ENCODE measurements at regions not wholly inside any gene's neighbourhood (a gene's known extent, or its start where the extent isn't known, plus 50 kb on each side); places are given as distances from the start of the nearest gene placed in this dataset.

DNA sequence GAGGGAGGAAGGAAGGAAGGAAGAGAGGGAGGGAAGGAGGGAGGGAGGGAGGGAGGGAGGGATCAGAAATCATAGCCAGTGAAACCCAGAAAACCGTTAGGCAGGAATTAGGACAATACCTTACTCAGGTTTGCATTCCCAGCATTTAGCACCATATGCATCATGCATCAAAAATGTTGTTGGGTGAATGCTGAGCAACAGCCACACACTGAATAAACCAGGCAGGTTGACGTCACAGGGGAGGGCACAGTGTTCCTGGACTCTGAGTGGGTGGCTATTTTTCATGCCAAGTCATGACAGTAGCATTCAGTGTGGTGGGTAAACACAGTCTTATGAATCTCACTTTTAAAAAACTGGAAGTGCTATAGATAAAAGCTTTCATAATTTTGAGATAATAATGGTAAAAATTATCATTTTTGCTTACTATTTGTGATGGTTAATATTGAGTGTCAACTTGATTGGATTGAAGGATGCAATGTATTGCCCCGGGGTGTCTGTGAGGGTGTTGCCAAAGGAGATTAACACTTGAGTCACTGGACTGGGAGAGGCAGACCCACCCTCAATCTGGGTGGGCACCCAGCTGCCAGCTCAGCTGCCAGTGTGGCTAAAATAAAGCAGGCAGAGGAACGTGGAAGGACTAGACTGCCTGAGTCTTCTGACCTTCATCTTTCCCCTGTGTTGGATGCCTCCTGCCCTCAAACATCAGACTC, 199.1 kb upstream of the PRKCQ start:
- H3K79me2 ChIP-seq (ENCODE audit: low read depth): no peaks in the 10 kb centered on the region
- Mint-ChIP-seq H3K9me3 (peaks cover 3% of the 10 kb centered on the region), H3K36me3 (no peaks in the 10 kb centered on the region), H3K27me3 (ENCODE audit: insufficient read depth, low read depth) (peaks cover 3% of the 10 kb centered on the region), H3K27ac (no peak overlapping the region), H3K4me3 (no peak overlapping the region), H3K4me1 (peaks cover 3% of the 10 kb centered on the region)
- TF ChIP-seq, protein P1, sequence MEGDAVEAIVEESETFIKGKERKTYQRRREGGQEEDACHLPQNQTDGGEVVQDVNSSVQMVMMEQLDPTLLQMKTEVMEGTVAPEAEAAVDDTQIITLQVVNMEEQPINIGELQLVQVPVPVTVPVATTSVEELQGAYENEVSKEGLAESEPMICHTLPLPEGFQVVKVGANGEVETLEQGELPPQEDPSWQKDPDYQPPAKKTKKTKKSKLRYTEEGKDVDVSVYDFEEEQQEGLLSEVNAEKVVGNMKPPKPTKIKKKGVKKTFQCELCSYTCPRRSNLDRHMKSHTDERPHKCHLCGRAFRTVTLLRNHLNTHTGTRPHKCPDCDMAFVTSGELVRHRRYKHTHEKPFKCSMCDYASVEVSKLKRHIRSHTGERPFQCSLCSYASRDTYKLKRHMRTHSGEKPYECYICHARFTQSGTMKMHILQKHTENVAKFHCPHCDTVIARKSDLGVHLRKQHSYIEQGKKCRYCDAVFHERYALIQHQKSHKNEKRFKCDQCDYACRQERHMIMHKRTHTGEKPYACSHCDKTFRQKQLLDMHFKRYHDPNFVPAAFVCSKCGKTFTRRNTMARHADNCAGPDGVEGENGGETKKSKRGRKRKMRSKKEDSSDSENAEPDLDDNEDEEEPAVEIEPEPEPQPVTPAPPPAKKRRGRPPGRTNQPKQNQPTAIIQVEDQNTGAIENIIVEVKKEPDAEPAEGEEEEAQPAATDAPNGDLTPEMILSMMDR (IDR thresholded peaks at IDR 0.05): no peak
- no peak for TF ChIP-seq EZH2 (IDR thresholded peaks at IDR 0.05)
- TF ChIP-seq EZH2phosphoT487 (IDR thresholded peaks at IDR 0.05): no peak
- H3K9ac ChIP-seq: no peak overlapping the region
- no peaks in the 10 kb centered on the region for H4K20me1 ChIP-seq (ENCODE audit: low read depth)
- no peaks in the 10 kb centered on the region for H3K36me3 ChIP-seq
- no peaks in the 10 kb centered on the region for H3K27me3 ChIP-seq
- no peak overlapping the region for H2AFZ ChIP-seq (replicated peaks)
- H3K4me3 ChIP-seq: no peak overlapping the region
- no peak overlapping the region for H3K27ac ChIP-seq
- no peaks in the 10 kb centered on the region for H3K9me3 ChIP-seq (ENCODE audit: low read depth)
- H3K4me1 ChIP-seq: peaks cover 3% of the 10 kb centered on the region
- DNase-seq (ENCODE audit: low spot score): no peak
- no peak overlapping the region for H3K4me2 ChIP-seq
- no peaks in the 10 kb centered on the region for H3F3A ChIP-seq (ENCODE audit: low read depth)

DNA sequence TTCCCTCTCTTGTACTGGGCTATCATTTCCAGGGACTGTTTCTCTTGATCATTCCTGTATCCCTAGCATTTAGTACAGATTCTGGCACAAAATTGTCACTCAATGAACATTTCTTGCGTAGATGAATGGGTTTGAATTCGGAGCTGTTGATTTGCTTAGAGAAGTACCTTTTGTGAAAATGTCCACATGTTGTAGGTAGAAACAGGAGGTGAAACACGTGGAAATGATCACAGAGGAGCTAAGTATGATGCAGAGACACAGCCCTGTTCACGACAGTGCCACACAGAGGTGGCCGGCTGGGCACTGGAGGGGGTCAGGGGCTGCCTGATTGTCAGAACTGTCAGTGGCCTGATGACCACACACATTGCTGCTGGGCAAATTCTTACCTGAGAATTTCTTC, 196.1 kb upstream of the PRKCQ start:
- Histone ChIP-seq H3K36me3 (no peaks in the 10 kb centered on the region), H3K4me3 (no peak overlapping the region), H3K4me2 (no peak overlapping the region), H3K4me1 (no peaks in the 10 kb centered on the region), H3F3A (ENCODE audit: low read depth) (no peaks in the 10 kb centered on the region), H4K20me1 (ENCODE audit: low read depth) (no peaks in the 10 kb centered on the region), H3K79me2 (ENCODE audit: low read depth) (no peaks in the 10 kb centered on the region), H3K27ac (no peak overlapping the region), H3K9ac (no peak overlapping the region), H3K9me3 (ENCODE audit: low read depth) (no peaks in the 10 kb centered on the region), H2AFZ (replicated peaks) (no peak overlapping the region), H3K27me3 (no peaks in the 10 kb centered on the region)
- Mint-ChIP-seq H3K4me1 (no peaks in the 10 kb centered on the region), H3K9me3 (peaks cover 3% of the 10 kb centered on the region), H3K4me3 (no peak overlapping the region), H3K36me3 (no peaks in the 10 kb centered on the region), H3K27me3 (ENCODE audit: insufficient read depth, low read depth) (peaks cover 3% of the 10 kb centered on the region), H3K27ac (no peak overlapping the region)
- TF ChIP-seq EZH2phosphoT487 (IDR thresholded peaks at IDR 0.05) (no peak), EZH2 (IDR thresholded peaks at IDR 0.05) (no peak)
- TF ChIP-seq, protein P1 (IDR thresholded peaks at IDR 0.05): no peak
- no peak for DNase-seq (ENCODE audit: low spot score)

- Mint-ChIP-seq H3K27ac (no peak overlapping the region), H3K36me3 (no peaks in the 10 kb centered on the region), H3K4me3 (no peak overlapping the region), H3K9me3 (peaks cover 6% of the 10 kb centered on the region), H3K27me3 (ENCODE audit: insufficient read depth, low read depth) (peaks cover 3% of the 10 kb centered on the region), H3K4me1 (no peaks in the 10 kb centered on the region)
- no peak overlapping the region for H3K4me2 ChIP-seq
- H2AFZ ChIP-seq (replicated peaks): no peak overlapping the region
- H3K79me2 ChIP-seq (ENCODE audit: low read depth): no peaks in the 10 kb centered on the region
- no peak overlapping the region for H3K4me3 ChIP-seq
- no peak overlapping the region for H3K27ac ChIP-seq
- TF ChIP-seq EZH2 (IDR thresholded peaks at IDR 0.05) (no peak), EZH2phosphoT487 (IDR thresholded peaks at IDR 0.05) (no peak)
- TF ChIP-seq, protein P1 (IDR thresholded peaks at IDR 0.05): no peak
- no peaks in the 10 kb centered on the region for H4K20me1 ChIP-seq (ENCODE audit: low read depth)
- no peaks in the 10 kb centered on the region for H3K36me3 ChIP-seq
- no peak for DNase-seq (ENCODE audit: low spot score)
- no peaks in the 10 kb centered on the region for H3K27me3 ChIP-seq
- H3K9me3 ChIP-seq (ENCODE audit: low read depth): no peaks in the 10 kb centered on the region
- H3K9ac ChIP-seq: no peak overlapping the region
- no peaks in the 10 kb centered on the region for H3F3A ChIP-seq (ENCODE audit: low read depth)
- no peaks in the 10 kb centered on the region for H3K4me1 ChIP-seq
These were observed 194.3 kb upstream of the PRKCQ start for GRCh38 chr10:6774406-6774805.

Measured in neural progenitor cell (in vitro differentiated cells).